EL (cell line): ENCODE measurements at regions not wholly inside any gene's neighbourhood (a gene's known extent, or its start where the extent isn't known, plus 50 kb on each side); places are given as distances from the start of the nearest gene placed in this dataset.

Experiments
- DNase-seq: peaks from one replicate; pipeline ENCODE4 v3.0.0-alpha.2; 2016

DNA sequence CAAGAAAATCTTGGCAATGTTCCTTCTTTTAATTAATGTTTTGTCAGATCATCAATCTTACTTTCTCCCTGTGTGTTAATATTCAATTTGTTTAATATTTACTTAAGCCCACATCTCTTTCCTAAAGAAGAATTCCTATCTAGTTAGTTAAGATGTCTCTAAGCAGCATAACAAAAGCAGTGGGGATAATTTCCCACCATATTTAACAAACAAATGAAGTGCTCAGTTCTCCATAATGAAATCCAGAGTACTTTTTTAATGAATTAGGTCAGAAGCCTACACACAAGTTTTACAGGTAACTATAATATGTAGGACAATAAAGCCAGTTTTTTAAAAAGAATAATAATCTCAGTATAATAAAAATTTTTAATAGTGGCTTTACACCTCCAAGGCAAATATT is 1918.8 kb downstream of the EFNA5 start:
- no peak for DNase-seq

GRCh38 chr5:105745111-105745510 is 1925.6 kb downstream of the EFNA5 start:
- DNase-seq = no peak

DNA sequence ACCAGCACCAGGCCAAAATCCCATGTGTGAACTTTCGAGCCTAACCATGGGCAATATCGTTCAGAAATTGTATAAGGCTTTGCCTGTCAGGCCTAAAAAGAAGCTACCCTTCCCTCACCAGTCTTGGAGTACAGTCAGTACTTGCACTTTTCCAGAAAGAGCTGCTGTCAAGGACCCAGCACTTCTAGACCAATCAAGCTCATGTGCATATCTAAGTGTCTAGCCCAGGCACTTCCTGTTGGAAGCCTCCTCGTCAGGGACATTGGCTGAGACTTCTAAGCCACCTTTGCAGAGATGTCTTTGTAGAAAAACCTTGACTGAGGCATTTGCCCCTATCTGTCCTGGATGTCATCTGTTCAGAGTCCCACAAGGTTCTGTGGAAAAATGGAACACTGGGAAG is 1930.5 kb downstream of the EFNA5 start:
- DNase-seq = no peak

- no peak for DNase-seq
Measured at GRCh38 chr5:105739732-105740131, 1931.0 kb downstream of the EFNA5 start.

- no peak for DNase-seq
Measured at GRCh38 chr5:105735704-105736103, 1935.0 kb downstream of the EFNA5 start.

- no peak for DNase-seq
Measured at GRCh38 chr5:105730982-105731381, 1939.8 kb downstream of the EFNA5 start.

GRCh38 chr5:105726093-105726492 is 1944.6 kb downstream of the EFNA5 start:
- no peak for DNase-seq

DNA sequence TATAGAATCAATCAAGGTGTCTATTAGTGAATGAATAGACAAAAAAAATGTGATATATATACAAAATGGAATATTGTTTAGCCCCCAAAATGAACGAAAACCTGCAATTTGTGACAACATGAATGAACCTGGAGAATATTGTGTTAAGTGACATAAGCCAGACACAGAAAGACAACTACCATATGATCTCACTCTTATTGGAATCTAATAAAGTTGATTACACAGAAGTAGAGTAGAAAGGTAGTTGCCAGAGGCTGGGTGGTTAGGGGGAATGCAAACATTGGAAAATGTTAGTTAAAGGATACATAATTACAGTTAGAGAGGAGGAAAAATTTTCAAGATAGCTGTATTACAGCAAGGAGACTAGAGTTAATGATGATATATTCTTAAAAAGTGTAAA is 1962.3 kb downstream of the EFNA5 start:
- DNase-seq = no peak

DNA sequence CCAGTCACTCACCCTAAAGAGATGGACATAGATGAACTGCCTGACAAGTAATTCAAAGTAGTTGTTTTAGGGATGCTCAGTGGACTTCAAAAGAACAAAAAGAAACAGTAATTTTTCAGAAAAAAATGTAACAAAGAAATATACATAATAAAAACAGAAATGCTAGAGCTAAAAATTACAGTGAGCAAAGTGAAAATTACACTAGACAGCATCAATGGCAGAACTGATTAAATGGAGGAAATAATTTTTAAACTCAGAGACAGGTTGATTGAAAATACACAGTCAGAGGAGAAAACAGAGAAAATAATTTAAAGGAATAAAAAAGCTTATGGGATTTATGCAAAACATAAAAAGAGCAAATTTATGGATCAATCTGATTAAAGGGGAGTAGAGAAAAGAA is 1968.4 kb downstream of the EFNA5 start:
- DNase-seq = no peak

GRCh38 chr5:105696440-105696839 is 1974.3 kb downstream of the EFNA5 start:
- no peak for DNase-seq

DNA sequence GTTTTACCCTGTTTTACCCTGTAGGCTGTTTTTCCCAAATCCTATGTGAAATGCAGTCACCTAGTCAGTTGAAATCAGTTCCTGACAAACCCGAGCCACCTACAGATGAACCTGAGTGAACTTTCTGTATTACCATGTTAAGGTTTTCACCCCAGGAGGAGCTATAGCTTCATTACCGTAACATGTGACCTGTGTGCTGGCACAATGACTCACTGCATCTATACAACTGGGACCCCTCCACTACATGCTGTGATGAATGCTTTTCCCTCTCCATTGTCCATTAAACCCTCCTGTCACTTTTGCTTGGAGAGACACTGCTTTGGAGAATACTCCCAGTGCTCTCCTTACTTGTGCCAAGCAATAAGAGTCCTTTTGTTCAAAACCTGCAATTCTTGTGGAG is 1974.8 kb downstream of the EFNA5 start:
- DNase-seq = no peak

DNA sequence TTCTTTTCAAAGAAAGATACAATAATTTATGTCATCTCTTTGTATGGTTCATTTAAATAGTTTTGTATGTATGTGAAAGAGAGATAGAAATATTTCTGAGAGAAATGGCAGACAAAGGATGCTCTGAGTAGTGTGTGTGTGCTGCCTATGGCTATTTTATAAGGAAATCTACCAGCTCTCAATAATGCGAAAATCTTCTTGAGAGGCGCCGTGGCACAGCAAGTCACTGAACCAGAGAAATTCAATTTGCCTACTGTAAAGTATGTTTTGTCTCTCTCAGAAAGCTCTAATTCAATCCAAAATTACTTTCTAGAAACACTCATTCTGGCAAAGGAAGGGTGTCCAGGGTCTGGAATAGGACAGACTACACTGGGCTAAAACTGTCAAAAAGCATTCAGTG is 1981.1 kb downstream of the EFNA5 start:
- no peak for DNase-seq

DNA sequence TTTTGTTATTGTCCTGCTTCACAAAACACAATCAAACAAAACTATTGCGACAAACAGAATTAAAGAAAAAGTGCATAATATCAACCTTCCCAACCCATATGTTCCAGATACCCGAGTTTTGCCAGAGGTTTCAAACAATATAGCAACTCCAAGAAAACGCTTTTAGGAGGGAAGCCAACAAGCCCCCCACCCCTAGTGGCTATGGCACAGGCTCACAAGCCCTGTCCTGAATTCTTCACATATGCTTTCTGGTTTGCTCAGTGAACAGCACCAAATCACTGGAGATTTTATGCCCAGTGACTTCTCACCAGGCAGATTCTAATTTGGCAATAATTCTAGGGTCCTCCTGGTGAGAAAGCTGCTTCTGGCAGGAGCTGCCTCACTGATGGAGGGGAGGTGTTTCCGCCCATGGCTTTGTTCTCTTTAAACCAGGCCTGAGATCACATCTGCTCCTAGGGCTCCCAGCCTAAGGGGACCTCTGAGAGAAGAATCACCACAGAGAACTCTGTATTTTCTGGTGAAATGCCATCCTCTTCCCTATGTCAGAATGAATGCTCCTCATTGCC is 1982.4 kb downstream of the EFNA5 start:
- DNase-seq = no peak

DNA sequence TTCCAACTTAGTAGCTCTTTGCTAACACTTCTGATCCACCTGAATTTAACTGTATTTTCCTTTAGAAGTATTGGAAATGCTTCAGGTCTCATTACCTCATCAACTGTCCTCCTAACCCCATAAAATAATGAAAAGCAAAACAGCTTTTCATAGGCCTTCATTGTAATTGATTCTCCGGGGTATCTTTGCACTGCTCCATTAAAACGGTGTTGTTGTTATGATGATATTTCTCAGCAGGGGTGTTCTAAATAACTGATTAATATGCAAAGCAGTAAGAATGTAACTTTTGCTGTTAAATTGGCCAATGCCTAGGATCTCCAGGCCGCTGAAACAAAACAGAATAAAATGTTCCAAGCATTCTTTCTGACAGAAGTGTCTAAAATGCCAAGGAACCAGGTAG is 1983.2 kb downstream of the EFNA5 start:
- no peak for DNase-seq

DNA sequence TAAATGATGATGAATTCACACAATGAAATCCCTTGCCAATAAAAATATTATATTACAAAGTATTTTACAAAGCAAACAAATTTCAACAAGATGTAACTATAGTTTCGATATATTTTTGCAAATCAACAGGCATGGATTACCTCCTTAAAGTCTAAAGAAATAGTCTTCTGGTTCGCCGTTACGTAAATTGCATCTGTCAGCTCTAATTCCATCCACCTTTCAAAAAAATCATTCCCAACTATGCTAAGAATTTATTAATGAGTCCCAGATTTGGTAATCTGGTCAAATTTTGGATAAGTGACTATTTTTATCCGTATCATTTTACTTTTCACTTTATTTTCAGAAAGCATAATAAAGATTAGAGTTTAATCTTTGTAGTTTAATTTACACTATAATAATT is 1984.9 kb downstream of the EFNA5 start:
- DNase-seq = no peak

- DNase-seq = no peak
Measured at GRCh38 chr5:105684799-105685198, 1985.9 kb downstream of the EFNA5 start.

DNA sequence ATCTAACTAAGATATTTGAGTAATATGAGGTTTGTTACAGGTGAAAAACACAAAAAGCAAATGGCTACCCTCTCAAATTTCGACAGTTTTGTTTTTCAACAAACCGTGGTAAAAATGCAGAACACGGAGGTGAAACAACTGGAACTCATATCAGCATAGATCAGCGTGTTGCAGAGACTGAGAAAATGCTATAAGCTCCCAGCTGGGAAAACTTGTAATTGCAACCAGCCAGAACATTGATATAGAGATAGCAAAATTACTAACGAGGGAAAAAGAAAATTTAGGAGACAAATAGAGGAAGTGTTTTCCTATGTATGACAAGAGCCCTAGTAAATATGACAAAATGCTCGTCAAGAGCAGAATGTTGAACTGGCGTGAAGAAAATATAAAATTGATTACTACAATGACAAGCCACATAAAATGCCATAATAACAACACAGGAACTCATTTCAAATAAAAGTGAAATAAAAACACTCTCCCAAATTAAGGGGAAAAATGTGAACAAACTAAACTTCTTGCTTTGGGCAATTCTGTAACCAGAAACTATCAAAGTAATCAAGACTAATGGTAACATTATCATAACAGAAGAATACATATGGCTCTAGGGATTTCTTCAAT is 1989.8 kb downstream of the EFNA5 start:
- DNase-seq = no peak

DNA sequence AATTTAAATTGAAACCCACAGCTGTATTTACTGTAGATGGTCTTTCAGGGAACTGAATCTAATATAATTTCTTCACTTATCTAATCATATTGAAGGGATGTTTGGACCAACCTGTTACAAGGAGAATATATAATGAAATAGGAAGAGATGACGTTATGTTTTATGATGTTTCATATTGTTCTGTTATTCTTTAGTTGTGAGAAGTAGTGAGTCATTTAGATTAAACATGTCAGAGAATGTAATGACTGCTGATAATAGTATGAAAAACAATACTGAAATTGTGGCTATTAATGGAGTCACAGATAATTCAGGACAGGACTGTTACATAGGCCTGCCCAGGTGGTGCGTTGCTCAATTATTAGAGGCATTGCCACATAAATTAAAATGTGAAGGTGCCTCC is 1993.4 kb downstream of the EFNA5 start:
- DNase-seq = no peak

GRCh38 chr5:105670596-105670995 is 2000.1 kb downstream of the EFNA5 start:
- DNase-seq = no peak

DNA sequence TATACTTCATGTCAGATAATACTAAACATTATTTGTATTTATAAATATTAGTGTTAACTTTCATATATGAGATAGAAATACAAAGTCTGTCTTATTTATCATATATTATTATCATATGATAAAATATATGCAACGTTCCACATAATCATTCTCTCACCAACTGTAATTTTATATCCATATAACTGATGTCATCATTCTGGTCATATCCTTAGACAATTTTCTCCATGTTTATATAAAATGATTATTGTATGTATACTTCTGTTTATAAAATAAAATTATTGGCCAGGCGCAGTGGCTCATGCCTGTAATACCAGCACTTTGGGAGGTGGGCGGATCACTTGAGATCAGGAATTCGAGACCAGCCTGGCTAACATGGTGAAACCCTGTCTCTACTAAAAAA is 2007.1 kb downstream of the EFNA5 start:
- DNase-seq = no peak

DNA sequence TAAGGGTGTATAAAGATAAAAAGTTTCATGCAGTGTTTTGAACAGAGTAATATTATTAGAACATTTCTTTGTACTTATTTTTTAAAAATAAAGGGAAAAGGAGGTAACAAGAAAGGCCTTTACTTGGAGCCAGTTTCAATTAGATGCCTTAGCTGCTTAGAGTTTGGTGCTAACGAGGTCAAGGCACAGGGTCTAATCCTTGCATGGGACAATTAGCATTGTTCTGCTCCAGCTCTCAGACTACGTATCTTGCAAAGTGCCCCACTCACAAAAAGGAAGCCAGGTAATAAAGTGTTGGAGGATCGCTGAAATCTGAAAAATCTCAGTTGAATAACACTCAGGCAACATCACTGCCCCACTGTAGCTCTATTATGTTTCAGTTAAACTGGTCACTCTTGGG is 2011.3 kb downstream of the EFNA5 start:
- DNase-seq = no peak

DNA sequence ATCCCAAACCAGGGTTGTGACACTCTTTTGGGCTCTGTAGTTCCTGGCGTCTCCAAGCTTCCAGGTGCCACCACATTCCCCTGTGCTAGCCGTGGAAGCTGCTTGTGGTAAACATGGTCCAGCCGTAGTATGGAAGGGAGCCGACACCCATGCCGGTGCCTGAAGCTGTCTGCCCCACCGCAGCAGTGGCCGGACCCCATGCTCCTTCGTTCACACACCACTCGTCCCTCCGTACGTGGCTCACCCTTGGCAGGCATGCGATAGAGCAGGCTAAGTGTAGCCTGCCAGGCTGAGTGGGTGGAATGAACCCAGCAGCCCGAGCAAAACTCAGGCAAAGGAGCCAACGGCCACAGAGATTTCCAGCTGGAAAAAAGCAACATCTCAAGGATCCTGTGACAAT is 2030.4 kb downstream of the EFNA5 start:
- no peak for DNase-seq

DNA sequence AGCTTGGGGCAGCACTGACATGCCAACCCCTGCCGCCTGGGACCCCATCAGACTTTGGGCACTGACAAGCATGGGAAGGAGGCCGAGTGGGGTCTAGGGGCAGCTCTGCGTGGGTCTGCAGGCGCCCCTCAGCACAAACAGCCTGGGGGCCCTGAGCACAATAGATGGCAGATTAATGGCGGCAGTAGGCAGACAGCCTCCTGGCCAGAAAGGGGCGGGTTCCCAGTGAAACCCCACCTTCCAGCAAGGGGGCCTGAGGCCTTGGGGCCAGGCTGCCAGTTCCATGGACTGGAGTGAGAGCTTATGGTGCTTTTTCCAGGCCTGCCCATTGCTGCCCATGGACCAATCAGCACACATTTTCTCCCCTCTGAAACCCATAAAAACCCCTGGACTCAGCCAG is 2031.2 kb downstream of the EFNA5 start:
- no peak for DNase-seq

GRCh38 chr5:105639068-105639467 is 2031.7 kb downstream of the EFNA5 start:
- no peak for DNase-seq

DNA sequence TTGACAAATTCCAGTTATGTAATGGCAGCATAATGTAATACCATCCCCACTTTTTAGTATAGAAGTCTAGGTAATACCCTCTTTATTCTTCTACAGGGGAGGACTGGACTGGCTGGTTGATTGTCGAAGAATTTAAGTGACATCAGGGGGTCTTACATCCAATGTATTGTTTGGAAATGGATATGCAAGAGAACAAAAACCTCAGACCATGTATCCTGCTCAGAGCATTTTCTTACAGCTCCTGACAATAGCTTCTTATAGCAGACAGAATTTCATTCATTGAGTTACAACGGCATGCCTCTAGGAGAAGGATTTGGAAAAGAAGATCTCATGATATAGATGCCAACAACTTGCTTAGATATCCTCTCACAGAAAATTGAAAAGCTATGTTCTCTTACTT is 2032.3 kb downstream of the EFNA5 start:
- no peak for DNase-seq

GRCh38 chr5:105632043-105632442 is 2038.7 kb downstream of the EFNA5 start:
- no peak for DNase-seq
